ENCODE measurements at regions not wholly inside any gene's neighbourhood (a gene's known extent, or its start where the extent isn't known, plus 50 kb on each side); places are given as distances from the start of the nearest gene placed in this dataset.

GRCh38 chr2:196263181-196263747 is 91.9 kb upstream of the STK17B start:
- Histone ChIP-seq H3K4me3 (ENCODE audit: low read length in 2 of 2) (no peak overlapping the region), H3K9me3 (ENCODE audit: control insufficient read depth in 2 of 2, low read length in 2 of 2) (no peaks in the 10 kb centered on the region), H3K9ac (ENCODE audit: low read length in 2 of 2) (no peak overlapping the region), H3K27ac (ENCODE audit: low read length) (no peak overlapping the region), H3K36me3 (ENCODE audit: control insufficient read depth in 2 of 2, insufficient read depth in 2 of 2, low read length in 2 of 2) (no peaks in the 10 kb centered on the region), H3K4me1 (ENCODE audit: control insufficient read depth, insufficient read depth, low read length) (no peaks in the 10 kb centered on the region), H3K27me3 (ENCODE audit: control insufficient read depth in 1 of 2, insufficient read depth in 2 of 2, low read length in 2 of 2) (no peaks in the 10 kb centered on the region)

- no peak overlapping the region for H3K27ac ChIP-seq (ENCODE audit: low read length)
- H3K4me3 ChIP-seq (ENCODE audit: low read length in 2 of 2), result no peak overlapping the region
- H3K36me3 ChIP-seq (ENCODE audit: control insufficient read depth in 2 of 2, insufficient read depth in 2 of 2, low read length in 2 of 2), result no peaks in the 10 kb centered on the region
- H3K9me3 ChIP-seq (ENCODE audit: control insufficient read depth in 2 of 2, low read length in 2 of 2), result no peaks in the 10 kb centered on the region
- no peaks in the 10 kb centered on the region for H3K4me1 ChIP-seq (ENCODE audit: control insufficient read depth, insufficient read depth, low read length)
- H3K9ac ChIP-seq (ENCODE audit: low read length in 2 of 2), result no peak overlapping the region
- no peaks in the 10 kb centered on the region for H3K27me3 ChIP-seq (ENCODE audit: control insufficient read depth in 1 of 2, insufficient read depth in 2 of 2, low read length in 2 of 2)
Observed at GRCh38 chr2:196266351-196266750, 95.0 kb upstream of the STK17B start.

DNA sequence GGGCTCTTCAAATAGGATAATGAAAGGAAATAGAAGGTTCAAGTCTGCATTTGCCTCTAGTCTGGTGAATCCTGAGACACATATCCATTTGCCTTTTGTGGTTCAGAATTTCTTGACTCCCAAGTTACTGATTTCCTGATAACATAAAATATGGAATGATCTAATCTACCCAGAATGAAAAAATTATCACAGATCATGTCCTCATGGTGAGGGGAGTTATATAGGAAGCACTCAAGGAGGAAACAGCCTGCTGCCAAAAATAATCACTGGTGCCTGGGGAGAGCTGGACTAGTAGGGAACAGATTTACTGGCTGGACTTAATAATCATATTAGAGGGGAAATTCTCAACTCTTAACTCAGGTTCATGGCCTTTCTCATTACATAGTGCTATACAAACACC is 95.5 kb upstream of the STK17B start:
- Histone ChIP-seq H3K9ac (ENCODE audit: low read length in 2 of 2) (no peak overlapping the region), H3K4me3 (ENCODE audit: low read length in 2 of 2) (no peak overlapping the region), H3K9me3 (ENCODE audit: control insufficient read depth in 2 of 2, low read length in 2 of 2) (no peaks in the 10 kb centered on the region), H3K27ac (ENCODE audit: low read length) (no peak overlapping the region), H3K4me1 (ENCODE audit: control insufficient read depth, insufficient read depth, low read length) (no peaks in the 10 kb centered on the region), H3K27me3 (ENCODE audit: control insufficient read depth in 1 of 2, insufficient read depth in 2 of 2, low read length in 2 of 2) (no peaks in the 10 kb centered on the region), H3K36me3 (ENCODE audit: control insufficient read depth in 2 of 2, insufficient read depth in 2 of 2, low read length in 2 of 2) (no peaks in the 10 kb centered on the region)

GRCh38 chr2:196268025-196268424 is 96.6 kb upstream of the STK17B start:
- H3K4me3 ChIP-seq (ENCODE audit: low read length in 2 of 2), result no peak overlapping the region
- no peak overlapping the region for H3K9ac ChIP-seq (ENCODE audit: low read length in 2 of 2)
- no peak overlapping the region for H3K27ac ChIP-seq (ENCODE audit: low read length)
- no peaks in the 10 kb centered on the region for H3K36me3 ChIP-seq (ENCODE audit: control insufficient read depth in 2 of 2, insufficient read depth in 2 of 2, low read length in 2 of 2)
- no peaks in the 10 kb centered on the region for H3K9me3 ChIP-seq (ENCODE audit: control insufficient read depth in 2 of 2, low read length in 2 of 2)
- no peaks in the 10 kb centered on the region for H3K27me3 ChIP-seq (ENCODE audit: control insufficient read depth in 1 of 2, insufficient read depth in 2 of 2, low read length in 2 of 2)
- no peaks in the 10 kb centered on the region for H3K4me1 ChIP-seq (ENCODE audit: control insufficient read depth, insufficient read depth, low read length)

GRCh38 chr2:196268538-196269338 is 97.4 kb upstream of the STK17B start:
- Histone ChIP-seq H3K9ac (ENCODE audit: low read length in 2 of 2) (no peak overlapping the region), H3K27ac (ENCODE audit: low read length) (no peak overlapping the region), H3K4me1 (ENCODE audit: control insufficient read depth, insufficient read depth, low read length) (no peaks in the 10 kb centered on the region)

DNA sequence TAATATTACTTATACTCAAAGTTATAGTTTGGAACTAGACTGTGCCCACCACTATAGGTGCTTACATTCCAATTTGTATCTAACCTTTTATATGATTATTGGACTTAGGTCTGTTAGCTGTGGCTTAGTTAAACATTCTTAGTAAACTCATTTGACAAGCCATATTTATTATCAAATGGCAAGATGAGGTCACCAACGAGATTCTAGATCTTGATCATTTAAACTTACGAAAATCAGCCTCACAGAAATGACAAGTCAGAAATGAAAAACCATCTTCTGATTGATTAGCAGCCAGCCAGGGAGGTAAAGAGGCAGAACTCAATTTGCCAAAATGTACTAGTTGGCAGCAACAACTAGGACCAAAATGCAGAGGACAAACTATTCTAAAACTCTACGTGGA is 100.4 kb upstream of the STK17B start:
- Histone ChIP-seq H3K36me3 (ENCODE audit: control insufficient read depth in 2 of 2, insufficient read depth in 2 of 2, low read length in 2 of 2) (no peaks in the 10 kb centered on the region), H3K27ac (ENCODE audit: low read length) (no peak overlapping the region), H3K4me1 (ENCODE audit: control insufficient read depth, insufficient read depth, low read length) (no peaks in the 10 kb centered on the region), H3K4me3 (ENCODE audit: low read length in 2 of 2) (no peak overlapping the region), H3K9me3 (ENCODE audit: control insufficient read depth in 2 of 2, low read length in 2 of 2) (no peaks in the 10 kb centered on the region), H3K27me3 (ENCODE audit: control insufficient read depth in 1 of 2, insufficient read depth in 2 of 2, low read length in 2 of 2) (no peaks in the 10 kb centered on the region), H3K9ac (ENCODE audit: low read length in 2 of 2) (no peak overlapping the region)

More at GRCh38 chr2:196268538-196269338, 97.4 kb upstream of the STK17B start:
- Histone ChIP-seq H3K9me3 (ENCODE audit: control insufficient read depth in 2 of 2, low read length in 2 of 2) (no peaks in the 10 kb centered on the region), H3K27me3 (ENCODE audit: control insufficient read depth in 1 of 2, insufficient read depth in 2 of 2, low read length in 2 of 2) (no peaks in the 10 kb centered on the region), H3K4me3 (ENCODE audit: low read length in 2 of 2) (no peak overlapping the region), H3K36me3 (ENCODE audit: control insufficient read depth in 2 of 2, insufficient read depth in 2 of 2, low read length in 2 of 2) (no peaks in the 10 kb centered on the region)

- no peaks in the 10 kb centered on the region for H3K4me1 ChIP-seq (ENCODE audit: control insufficient read depth, insufficient read depth, low read length)
- H3K27ac ChIP-seq (ENCODE audit: low read length), result no peak overlapping the region
Observed at GRCh38 chr2:196274387-196274809, 103.0 kb upstream of the STK17B start.

GRCh38 chr2:196275646-196276352 is 104.4 kb upstream of the STK17B start:
- Histone ChIP-seq H3K9me3 (ENCODE audit: control insufficient read depth in 2 of 2, low read length in 2 of 2) (no peaks in the 10 kb centered on the region), H3K4me3 (ENCODE audit: low read length in 2 of 2) (no peak overlapping the region), H3K4me1 (ENCODE audit: control insufficient read depth, insufficient read depth, low read length) (no peaks in the 10 kb centered on the region), H3K36me3 (ENCODE audit: control insufficient read depth in 2 of 2, insufficient read depth in 2 of 2, low read length in 2 of 2) (no peaks in the 10 kb centered on the region), H3K9ac (ENCODE audit: low read length in 2 of 2) (no peak overlapping the region), H3K27me3 (ENCODE audit: control insufficient read depth in 1 of 2, insufficient read depth in 2 of 2, low read length in 2 of 2) (no peaks in the 10 kb centered on the region), H3K27ac (ENCODE audit: low read length) (no peak overlapping the region)

More at GRCh38 chr2:196274387-196274809, 103.0 kb upstream of the STK17B start:
- no peaks in the 10 kb centered on the region for H3K36me3 ChIP-seq (ENCODE audit: control insufficient read depth in 2 of 2, insufficient read depth in 2 of 2, low read length in 2 of 2)
- H3K4me3 ChIP-seq (ENCODE audit: low read length in 2 of 2), result no peak overlapping the region
- H3K27me3 ChIP-seq (ENCODE audit: control insufficient read depth in 1 of 2, insufficient read depth in 2 of 2, low read length in 2 of 2), result no peaks in the 10 kb centered on the region
- H3K9ac ChIP-seq (ENCODE audit: low read length in 2 of 2), result no peak overlapping the region
- no peaks in the 10 kb centered on the region for H3K9me3 ChIP-seq (ENCODE audit: control insufficient read depth in 2 of 2, low read length in 2 of 2)

DNA sequence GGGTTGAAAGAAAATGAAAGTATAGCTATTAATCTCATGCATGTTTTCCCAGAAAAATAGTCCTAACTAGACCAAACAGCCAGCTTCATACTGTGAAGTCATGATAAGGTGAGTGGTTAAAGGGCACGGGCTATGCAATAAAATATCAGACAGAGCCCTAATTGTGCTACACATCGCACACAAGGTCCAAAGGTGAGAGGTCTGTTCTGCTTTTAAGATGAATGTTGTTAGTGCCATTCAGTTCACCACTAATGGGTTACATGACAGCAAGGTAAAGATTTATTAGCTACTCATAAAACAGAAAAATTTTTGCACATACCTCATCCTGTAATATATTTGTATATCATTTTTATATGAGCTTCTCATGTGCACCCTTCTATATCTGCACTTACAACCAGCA is 105.0 kb upstream of the STK17B start:
- no peaks in the 10 kb centered on the region for H3K27me3 ChIP-seq (ENCODE audit: control insufficient read depth in 1 of 2, insufficient read depth in 2 of 2, low read length in 2 of 2)
- no peaks in the 10 kb centered on the region for H3K9me3 ChIP-seq (ENCODE audit: control insufficient read depth in 2 of 2, low read length in 2 of 2)
- H3K4me3 ChIP-seq (ENCODE audit: low read length in 2 of 2), result no peak overlapping the region
- no peak overlapping the region for H3K9ac ChIP-seq (ENCODE audit: low read length in 2 of 2)
- H3K27ac ChIP-seq (ENCODE audit: low read length), result no peak overlapping the region
- no peaks in the 10 kb centered on the region for H3K36me3 ChIP-seq (ENCODE audit: control insufficient read depth in 2 of 2, insufficient read depth in 2 of 2, low read length in 2 of 2)
- no peaks in the 10 kb centered on the region for H3K4me1 ChIP-seq (ENCODE audit: control insufficient read depth, insufficient read depth, low read length)

GRCh38 chr2:196277002-196277401 is 105.6 kb upstream of the STK17B start:
- H3K36me3 ChIP-seq (ENCODE audit: control insufficient read depth in 2 of 2, insufficient read depth in 2 of 2, low read length in 2 of 2), result no peaks in the 10 kb centered on the region
- H3K9ac ChIP-seq (ENCODE audit: low read length in 2 of 2), result no peak overlapping the region
- no peak overlapping the region for H3K4me3 ChIP-seq (ENCODE audit: low read length in 2 of 2)
- no peaks in the 10 kb centered on the region for H3K27me3 ChIP-seq (ENCODE audit: control insufficient read depth in 1 of 2, insufficient read depth in 2 of 2, low read length in 2 of 2)
- H3K27ac ChIP-seq (ENCODE audit: low read length), result no peak overlapping the region
- no peaks in the 10 kb centered on the region for H3K4me1 ChIP-seq (ENCODE audit: control insufficient read depth, insufficient read depth, low read length)
- no peaks in the 10 kb centered on the region for H3K9me3 ChIP-seq (ENCODE audit: control insufficient read depth in 2 of 2, low read length in 2 of 2)

All from stomach smooth muscle (tissue), 2 donors.